ENCODE measurements at regions not wholly inside any gene's neighbourhood (a gene's known extent, or its start where the extent isn't known, plus 50 kb on each side); places are given as distances from the start of the nearest gene placed in this dataset.
A peak's percentile ranks its signal among the peaks of the same experiment; 100 is the strongest.

GRCh38 chr13:88000239-88000638 is 329.1 kb downstream of the SLITRK5 start:
- TF ChIP-seq CTCF (IDR thresholded peaks at IDR 0.05; ENCODE audit: low read depth, low read length) (peak; percentile 27), EZH2phosphoT487 (IDR thresholded peaks at IDR 0.05; ENCODE audit: low read depth) (no peak)

Measured in OCI-LY3 (cell line).